ENCODE measurements at regions not wholly inside any gene's neighbourhood (a gene's known extent, or its start where the extent isn't known, plus 50 kb on each side); places are given as distances from the start of the nearest gene placed in this dataset.

DNA sequence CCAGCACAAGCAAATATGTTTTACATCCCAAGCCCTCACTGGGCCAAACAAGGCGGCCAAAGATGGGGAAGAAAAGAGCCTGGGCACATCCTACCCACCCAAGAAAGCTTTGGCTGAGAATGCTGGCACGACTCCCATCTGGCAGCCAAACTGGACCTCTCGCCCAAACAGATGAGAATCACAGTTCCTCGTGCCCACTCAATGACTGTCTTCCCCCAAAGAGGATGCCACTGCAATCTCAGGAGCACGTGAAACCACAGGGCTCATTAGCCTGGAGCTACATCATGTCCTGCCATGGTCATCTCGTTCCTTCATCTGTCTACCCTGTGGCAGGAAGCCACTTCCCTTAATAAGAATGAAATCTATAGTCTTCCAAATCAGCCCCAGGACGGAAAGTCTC lies 536.8 kb downstream of the BNC2 start:
- TF ChIP-seq, protein P1, sequence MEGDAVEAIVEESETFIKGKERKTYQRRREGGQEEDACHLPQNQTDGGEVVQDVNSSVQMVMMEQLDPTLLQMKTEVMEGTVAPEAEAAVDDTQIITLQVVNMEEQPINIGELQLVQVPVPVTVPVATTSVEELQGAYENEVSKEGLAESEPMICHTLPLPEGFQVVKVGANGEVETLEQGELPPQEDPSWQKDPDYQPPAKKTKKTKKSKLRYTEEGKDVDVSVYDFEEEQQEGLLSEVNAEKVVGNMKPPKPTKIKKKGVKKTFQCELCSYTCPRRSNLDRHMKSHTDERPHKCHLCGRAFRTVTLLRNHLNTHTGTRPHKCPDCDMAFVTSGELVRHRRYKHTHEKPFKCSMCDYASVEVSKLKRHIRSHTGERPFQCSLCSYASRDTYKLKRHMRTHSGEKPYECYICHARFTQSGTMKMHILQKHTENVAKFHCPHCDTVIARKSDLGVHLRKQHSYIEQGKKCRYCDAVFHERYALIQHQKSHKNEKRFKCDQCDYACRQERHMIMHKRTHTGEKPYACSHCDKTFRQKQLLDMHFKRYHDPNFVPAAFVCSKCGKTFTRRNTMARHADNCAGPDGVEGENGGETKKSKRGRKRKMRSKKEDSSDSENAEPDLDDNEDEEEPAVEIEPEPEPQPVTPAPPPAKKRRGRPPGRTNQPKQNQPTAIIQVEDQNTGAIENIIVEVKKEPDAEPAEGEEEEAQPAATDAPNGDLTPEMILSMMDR (IDR thresholded peaks at IDR 0.05; ENCODE audit: low read depth, low read length, poor library complexity, severe bottlenecking), result no peak
- no peak for TF ChIP-seq EZH2phosphoT487 (IDR thresholded peaks at IDR 0.05; ENCODE audit: borderline replicate concordance, low read length)
